ENCODE measurements at regions not wholly inside any gene's neighbourhood (a gene's known extent, or its start where the extent isn't known, plus 50 kb on each side); places are given as distances from the start of the nearest gene placed in this dataset.
A peak's percentile ranks its signal among the peaks of the same experiment; 100 is the strongest.

DNA sequence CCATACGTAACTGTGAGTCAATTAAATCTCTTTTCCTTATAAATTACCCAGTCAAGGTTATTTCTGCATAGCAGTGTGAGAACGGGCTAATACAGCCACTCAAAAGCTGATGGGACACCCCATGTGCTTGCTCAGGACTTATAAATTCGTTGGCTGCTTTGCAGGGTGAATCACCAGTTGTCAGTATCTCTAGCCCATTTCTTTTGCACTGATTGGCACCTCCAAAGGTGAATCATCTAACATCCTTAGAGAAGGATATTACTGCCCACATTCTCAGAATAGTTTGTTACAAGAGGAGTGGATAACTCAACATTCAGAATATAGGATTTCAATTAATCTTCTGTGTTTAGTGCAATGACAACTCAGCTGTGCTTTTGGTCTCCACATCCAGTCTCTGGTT is 601.5 kb downstream of the KCNH5 start:
- DNase-seq (ENCODE audit: low spot score) = peak; percentile 53
- no peak overlapping the region for H3K27ac ChIP-seq
- ChIA-PET CTCF (interaction anchor here (0.7 kb wide), 1 partner anchor 533 kb away, joined by 3 read pairs; no protein-coding TSS in a partner anchor), POLR2A (ENCODE audit: low non-redundant PET) (no interaction called here)
- TF ChIP-seq, protein P1, sequence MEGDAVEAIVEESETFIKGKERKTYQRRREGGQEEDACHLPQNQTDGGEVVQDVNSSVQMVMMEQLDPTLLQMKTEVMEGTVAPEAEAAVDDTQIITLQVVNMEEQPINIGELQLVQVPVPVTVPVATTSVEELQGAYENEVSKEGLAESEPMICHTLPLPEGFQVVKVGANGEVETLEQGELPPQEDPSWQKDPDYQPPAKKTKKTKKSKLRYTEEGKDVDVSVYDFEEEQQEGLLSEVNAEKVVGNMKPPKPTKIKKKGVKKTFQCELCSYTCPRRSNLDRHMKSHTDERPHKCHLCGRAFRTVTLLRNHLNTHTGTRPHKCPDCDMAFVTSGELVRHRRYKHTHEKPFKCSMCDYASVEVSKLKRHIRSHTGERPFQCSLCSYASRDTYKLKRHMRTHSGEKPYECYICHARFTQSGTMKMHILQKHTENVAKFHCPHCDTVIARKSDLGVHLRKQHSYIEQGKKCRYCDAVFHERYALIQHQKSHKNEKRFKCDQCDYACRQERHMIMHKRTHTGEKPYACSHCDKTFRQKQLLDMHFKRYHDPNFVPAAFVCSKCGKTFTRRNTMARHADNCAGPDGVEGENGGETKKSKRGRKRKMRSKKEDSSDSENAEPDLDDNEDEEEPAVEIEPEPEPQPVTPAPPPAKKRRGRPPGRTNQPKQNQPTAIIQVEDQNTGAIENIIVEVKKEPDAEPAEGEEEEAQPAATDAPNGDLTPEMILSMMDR (conservative IDR thresholded peaks at IDR 0.05; ENCODE audit: low read depth) = no peak

DNA sequence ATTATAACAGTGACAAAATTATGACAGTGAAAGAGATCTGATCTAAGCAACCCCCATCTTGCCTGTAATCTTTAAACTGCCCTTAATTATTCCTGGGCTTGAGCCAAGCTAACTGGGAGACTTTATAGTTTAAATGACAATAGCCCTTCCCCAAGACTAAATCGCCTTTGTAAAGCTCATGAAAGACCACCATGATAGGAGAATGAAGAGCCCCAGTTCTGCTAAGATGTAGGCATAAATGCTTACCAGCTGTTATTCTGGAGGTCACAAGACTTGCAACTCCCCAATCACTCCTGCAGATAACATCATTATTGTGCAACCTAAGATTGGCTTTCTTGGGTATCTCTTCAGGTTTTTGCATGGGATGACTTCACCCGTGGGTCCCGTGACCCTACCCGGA is 599.7 kb downstream of the KCNH5 start:
- TF ChIP-seq, protein P1 (conservative IDR thresholded peaks at IDR 0.05; ENCODE audit: low read depth) = no peak
- no peak for DNase-seq (ENCODE audit: low spot score)
- ChIA-PET CTCF (no interaction called here), POLR2A (ENCODE audit: low non-redundant PET) (no interaction called here)
- no peak overlapping the region for H3K27ac ChIP-seq

DNA sequence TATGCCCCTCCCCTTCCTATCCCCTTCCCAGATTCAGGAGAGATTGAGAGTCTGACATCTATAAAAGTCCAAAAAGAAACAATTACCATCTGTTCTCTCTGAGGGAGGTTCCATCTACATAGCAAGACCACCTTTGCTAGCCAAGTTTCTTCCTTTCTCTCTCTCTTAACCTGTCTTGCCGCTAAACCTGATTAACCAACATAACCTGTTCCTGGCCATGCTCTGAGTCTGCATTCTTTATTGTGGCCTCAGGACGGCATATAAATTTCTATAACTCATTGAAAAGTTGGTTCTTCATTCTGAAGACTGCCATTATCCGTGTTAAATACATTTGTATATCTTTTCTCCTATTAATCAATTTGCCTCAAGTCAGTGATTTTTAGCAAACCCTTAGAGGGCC is 594.0 kb downstream of the KCNH5 start:
- H3K27ac ChIP-seq = no peak overlapping the region
- CTCF ChIA-PET = no interaction called here
- POLR2A ChIA-PET (ENCODE audit: low non-redundant PET) = no interaction called here
- DNase-seq (ENCODE audit: low spot score) = no peak
- TF ChIP-seq, protein P1 (conservative IDR thresholded peaks at IDR 0.05; ENCODE audit: low read depth) = no peak

DNA sequence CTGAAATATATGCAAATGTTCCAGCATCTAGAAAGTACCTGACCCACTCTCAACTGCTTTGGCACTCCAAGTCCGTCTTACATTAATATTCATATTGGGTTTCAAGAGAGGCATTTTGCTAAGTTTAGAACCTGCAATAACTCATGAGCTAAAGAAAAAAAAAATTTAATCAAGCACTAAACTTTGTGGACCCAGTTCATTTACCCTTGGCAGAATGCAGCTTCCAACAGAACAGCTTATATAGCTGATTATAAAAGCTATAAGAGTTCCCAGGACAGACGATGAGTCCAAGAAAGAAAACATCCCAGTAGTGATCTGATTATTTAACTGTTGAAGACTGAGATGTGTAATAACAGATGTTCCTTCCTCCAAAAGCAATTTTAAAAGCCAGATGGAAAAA is 592.0 kb downstream of the KCNH5 start:
- TF ChIP-seq, protein P1 (conservative IDR thresholded peaks at IDR 0.05; ENCODE audit: low read depth) = no peak
- DNase-seq (ENCODE audit: low spot score) = no peak
- ChIA-PET CTCF (no interaction called here), POLR2A (ENCODE audit: low non-redundant PET) (no interaction called here)
- no peak overlapping the region for H3K27ac ChIP-seq

DNA sequence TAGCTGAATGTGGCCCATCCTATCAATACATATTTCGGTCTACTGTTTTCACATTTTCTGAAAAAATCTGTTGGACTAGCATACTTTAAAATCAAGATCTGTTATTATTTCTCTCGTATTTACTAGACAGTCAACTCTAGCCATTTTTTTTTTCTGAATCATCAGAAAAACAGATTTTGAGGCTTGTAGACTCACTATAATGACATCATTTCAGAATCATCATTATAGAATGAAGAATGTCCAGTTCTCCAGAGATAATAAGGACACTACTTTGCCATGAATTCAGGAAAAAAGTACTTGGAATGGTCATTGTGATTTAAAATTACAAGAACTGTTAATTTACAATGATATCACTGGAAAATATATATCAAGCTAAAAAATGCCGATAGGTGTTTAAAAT is 589.8 kb downstream of the KCNH5 start:
- POLR2A ChIA-PET (ENCODE audit: low non-redundant PET) = no interaction called here
- no peak overlapping the region for H3K27ac ChIP-seq
- no peak for DNase-seq (ENCODE audit: low spot score)
- TF ChIP-seq, protein P1 (conservative IDR thresholded peaks at IDR 0.05; ENCODE audit: low read depth) = no peak
- CTCF ChIA-PET = interaction anchor here (0.7 kb wide), 1 partner anchor 260 kb away, joined by 4 read pairs; no protein-coding TSS in a partner anchor

DNA sequence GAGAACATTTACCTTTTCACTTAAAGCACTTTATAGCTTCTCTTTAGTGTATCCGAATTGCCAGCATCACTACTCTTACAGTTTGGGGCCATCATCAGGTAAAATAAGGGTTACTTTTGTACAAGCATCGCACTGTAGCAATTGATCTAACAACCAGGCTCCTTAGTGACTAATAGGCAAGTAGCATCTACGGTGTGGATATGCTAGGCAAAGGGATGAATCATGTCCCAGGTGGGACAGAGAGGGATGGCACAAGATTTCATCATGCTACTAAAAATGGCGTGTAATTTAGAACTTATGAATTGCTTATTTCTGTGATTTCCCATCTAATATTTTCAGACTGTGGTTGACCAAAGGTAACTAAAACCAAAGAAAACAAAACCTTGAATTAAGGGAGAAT is 582.3 kb downstream of the KCNH5 start:
- no peak overlapping the region for H3K27ac ChIP-seq
- ChIA-PET CTCF (no interaction called here), POLR2A (ENCODE audit: low non-redundant PET) (no interaction called here)
- DNase-seq (ENCODE audit: low spot score) = no peak
- TF ChIP-seq, protein P1 (conservative IDR thresholded peaks at IDR 0.05; ENCODE audit: low read depth) = no peak

DNA sequence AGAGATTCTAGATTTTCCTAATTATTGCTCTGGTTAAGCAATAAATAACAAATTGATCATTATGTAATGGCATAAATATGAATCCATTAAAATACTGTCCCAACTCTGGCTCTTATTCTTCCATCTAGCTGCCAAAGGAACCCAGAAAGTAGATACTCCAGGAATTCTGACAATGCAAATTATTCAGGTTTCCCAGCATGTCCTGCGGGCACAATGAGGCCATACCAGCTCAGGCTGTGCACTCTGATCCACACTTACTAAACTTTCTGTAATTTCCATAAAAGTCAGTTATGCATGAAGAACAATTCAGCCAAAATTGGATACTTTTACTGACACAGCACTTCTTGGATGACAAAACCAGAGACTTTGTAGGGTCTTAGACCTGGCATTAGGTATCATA is 576.3 kb downstream of the KCNH5 start:
- no peak for DNase-seq (ENCODE audit: low spot score)
- POLR2A ChIA-PET (ENCODE audit: low non-redundant PET) = no interaction called here
- H3K27ac ChIP-seq = no peak overlapping the region
- TF ChIP-seq, protein P1 (conservative IDR thresholded peaks at IDR 0.05; ENCODE audit: low read depth) = no peak
- CTCF ChIA-PET = no interaction called here

Measured in RWPE1 (cell line).